ENCODE measurements at regions not wholly inside any gene's neighbourhood (a gene's known extent, or its start where the extent isn't known, plus 50 kb on each side); places are given as distances from the start of the nearest gene placed in this dataset.
"Not testable (repeated sequence)": the region's sequence is repeated elsewhere in the genome, so short reads cannot be mapped to it uniquely, and the experiment has no call there.

DNA sequence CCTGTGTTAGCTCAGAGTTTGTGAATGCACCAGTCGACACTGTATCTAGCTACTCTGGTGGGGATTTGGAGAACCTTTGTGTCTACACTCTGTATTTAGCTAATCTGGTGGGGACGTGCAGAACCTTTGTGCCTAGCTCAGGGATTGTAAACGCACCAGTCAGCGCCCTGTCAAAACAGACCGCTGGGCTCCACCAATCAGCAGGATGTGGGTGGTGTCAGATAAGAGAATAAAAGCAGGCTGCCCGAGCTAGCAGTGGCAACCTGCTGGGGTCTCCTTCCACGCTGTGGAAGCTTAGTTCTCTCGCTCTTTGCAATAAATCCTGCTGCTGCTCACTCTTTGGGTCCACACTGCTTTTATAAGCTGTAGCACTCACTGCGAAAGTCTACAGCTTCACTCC lies 324.2 kb downstream of the RAD51AP2 start:
- no peak for DNase-seq (ENCODE audit: low read depth)

GRCh38 chr2:17193433-17193890 lies 324.8 kb downstream of the RAD51AP2 start:
- not testable (repeated sequence) for DNase-seq (ENCODE audit: low read depth)

DNA sequence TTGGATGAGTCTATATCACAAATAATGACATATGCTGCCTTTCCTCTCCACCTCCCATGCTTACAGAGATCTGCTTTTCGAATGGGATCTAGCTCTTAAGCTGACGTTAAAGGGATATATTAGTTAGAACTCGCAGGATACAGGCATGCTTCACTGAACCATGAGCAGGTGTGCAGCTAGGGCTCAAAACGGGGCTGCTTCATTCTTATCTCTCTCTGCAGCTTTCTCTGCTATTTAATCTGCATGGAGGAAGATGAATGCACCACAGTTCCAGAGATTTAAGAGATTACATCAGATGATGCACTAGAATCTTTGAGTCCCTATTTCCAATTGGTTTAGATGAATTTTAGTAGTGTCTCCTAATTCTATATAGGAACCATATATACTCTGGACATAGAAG lies 327.0 kb downstream of the RAD51AP2 start:
- no peak for DNase-seq (ENCODE audit: low read depth)

DNA sequence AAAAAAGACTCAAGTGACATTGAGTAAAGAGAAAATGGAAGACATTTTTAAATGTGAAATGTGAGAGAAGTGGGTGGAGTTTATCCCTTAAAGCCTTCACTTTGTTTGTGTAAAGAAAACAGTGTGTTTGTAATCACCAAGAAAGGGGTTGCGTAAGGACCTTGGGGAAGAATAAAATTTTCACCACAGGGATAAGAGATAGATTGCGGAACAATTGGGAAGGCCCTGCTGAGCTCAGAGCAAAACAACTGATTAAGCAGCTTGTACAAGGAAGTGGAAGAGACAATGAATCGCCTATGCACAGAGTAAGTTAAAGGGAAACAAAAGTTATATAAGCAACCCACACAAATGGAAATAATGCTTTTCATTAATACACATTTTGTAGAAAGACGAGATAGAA lies 327.7 kb downstream of the RAD51AP2 start:
- DNase-seq (ENCODE audit: low read depth) = no peak

DNA sequence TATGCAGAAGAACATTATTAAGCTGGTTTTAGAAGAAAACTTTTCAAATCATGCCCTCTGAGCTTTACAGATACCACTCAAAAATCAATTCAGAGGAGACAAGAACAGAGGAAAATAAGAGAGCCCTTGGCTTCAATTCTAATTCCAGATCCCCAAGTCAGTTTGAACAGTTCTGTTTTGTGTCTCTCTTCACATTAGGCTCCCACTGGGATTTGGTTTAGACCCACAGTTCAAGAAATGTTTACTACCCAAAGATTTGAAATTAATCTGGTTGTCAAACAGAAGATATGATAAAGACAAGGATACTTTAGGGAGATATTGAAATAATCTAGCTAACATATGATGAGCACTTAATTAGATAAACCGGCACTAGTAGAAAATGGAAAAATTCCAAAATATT lies 329.5 kb downstream of the RAD51AP2 start:
- DNase-seq (ENCODE audit: low read depth) = no peak

- no peak for DNase-seq (ENCODE audit: low read depth)
Observed at GRCh38 chr2:17184512-17184911, 333.7 kb downstream of the RAD51AP2 start.

- no peak for DNase-seq (ENCODE audit: low read depth)
Observed at GRCh38 chr2:17182399-17182798, 335.8 kb downstream of the RAD51AP2 start.

GRCh38 chr2:17181051-17181752 lies 337.0 kb downstream of the RAD51AP2 start:
- DNase-seq (ENCODE audit: low read depth) = no peak

DNA sequence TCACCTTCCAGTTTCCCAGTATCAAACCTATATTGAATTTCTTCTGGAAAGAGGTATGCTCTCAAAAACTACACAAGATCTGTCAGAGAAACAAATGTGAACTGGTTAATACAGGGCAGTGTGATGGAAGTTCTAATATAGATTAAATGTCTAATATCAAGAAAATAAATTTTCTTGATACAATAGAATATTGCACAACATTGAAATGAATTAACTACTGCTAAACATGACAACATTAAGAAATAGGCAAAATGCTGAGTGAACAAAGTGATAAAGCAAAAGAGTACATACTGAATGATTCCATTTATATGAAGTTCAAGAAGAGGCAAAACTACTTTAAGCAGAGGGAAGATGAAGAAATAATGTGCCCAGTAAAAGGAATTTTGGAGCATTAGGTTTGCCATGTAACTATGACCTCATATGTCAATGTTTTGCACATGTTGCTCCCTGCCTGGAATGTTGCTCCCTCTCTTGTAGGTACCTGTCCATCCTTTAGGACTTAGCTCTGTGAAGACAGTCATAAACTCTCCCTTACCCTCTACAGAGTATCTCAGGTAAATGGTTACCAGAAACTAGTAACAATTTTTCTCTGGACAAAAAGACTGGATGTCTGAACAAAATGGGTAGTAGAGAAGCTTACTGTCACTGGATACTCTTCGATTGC lies 339.0 kb downstream of the RAD51AP2 start:
- no peak for DNase-seq (ENCODE audit: low read depth)

GRCh38 chr2:17177088-17177487 lies 341.2 kb downstream of the RAD51AP2 start:
- DNase-seq (ENCODE audit: low read depth) = no peak

DNA sequence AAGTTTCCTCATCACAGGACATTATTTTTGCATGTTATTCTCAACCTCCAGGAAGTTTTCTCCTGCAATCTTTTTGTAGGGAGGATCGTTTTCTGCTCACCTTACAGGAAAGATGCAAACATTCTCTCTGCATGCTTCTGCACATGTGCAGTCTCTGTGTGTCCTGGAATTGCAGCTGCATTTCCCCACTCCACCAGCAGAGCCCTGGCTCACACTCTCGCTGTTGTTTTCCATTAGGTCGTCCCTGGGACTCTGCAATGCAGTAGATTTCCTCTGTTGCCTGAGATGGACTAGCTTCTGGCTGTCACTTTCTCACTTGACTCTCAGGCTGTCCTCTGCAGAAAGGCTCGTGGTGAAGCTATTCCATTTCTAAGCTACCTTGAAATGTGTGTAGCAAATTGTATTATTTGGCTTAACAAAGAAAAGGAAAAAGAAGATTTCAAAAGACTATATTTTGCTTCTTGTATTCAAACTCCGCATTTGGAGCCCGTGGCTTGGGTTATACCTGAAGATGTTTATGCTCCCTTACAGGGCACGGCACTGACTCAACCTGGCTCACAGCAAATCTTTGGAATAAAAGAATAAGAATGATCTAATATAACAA lies 346.7 kb downstream of the RAD51AP2 start:
- no peak for DNase-seq (ENCODE audit: low read depth)

- peak; percentile 26 for DNase-seq (ENCODE audit: low read depth)
Observed at GRCh38 chr2:17166506-17166905, 351.7 kb downstream of the RAD51AP2 start.

- no peak for DNase-seq (ENCODE audit: low read depth)
Observed at GRCh38 chr2:17164550-17164949, 353.7 kb downstream of the RAD51AP2 start.

- no peak for DNase-seq (ENCODE audit: low read depth)
Observed at GRCh38 chr2:17163638-17164037, 354.6 kb downstream of the RAD51AP2 start.

GRCh38 chr2:17162713-17163112 lies 355.5 kb downstream of the RAD51AP2 start:
- no peak for DNase-seq (ENCODE audit: low read depth)

GRCh38 chr2:17160594-17160993 lies 357.6 kb downstream of the RAD51AP2 start:
- no peak for DNase-seq (ENCODE audit: low read depth)

GRCh38 chr2:17156086-17156485 lies 362.2 kb downstream of the RAD51AP2 start:
- no peak for DNase-seq (ENCODE audit: low read depth)

DNA sequence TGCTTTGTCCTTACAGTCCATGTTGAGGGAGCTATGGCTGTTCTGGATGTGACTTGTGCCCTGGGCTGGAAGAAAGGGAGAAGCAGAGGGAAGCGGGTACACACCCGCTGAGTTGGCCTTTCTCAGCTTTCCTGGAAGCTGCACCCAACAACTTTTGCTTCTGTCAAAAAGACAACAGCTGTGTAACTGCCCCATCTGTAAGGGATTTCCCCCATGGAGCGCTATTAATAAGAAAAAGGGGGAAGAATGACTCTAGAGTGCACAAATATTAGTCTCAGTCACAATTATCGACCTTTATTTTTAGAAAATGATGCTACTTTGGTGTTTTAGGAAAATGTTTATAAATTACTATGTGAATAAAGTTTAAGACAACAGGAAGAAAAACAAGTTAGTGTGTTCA lies 368.3 kb downstream of the RAD51AP2 start:
- no peak for DNase-seq (ENCODE audit: low read depth)

- DNase-seq (ENCODE audit: low read depth) = peak; percentile 18
Observed at GRCh38 chr2:17148407-17149145, 369.7 kb downstream of the RAD51AP2 start.

DNA sequence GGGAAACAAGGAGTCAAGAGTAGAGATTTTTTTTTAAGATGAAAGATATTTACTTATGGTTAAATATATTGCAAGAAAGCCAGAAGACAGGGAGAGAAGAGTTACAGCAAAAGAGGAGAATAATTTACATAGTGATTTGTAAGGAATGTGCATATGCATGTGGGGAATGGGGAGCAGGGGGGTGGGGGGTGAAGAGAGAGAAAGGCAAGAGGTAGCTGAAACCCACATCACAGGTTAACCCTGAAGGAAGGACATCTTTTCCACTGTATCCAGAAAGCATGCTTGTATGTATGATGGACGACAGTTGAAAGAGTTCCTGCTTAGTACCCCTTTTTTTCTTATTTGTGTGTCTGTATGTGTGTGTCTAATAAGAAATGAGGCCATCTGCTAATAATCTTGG lies 371.9 kb downstream of the RAD51AP2 start:
- DNase-seq (ENCODE audit: low read depth) = no peak

DNA sequence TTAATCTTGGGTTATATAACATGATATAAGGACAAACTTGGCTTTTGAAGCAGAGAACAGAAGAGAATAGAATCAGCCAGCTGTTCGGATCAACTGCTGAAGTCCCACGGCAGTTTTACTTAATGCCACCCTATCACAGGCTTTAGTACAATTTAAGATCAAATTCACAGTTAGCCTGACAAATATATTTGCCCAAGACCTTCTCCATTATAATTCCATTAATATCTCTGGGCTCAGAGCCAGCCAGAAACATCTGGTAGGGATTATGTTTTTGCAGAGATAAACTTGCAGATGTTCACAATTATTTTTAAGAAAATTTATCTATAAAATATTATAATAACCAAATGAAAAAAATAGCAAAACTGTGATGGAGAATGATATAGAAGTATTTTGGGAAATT lies 381.4 kb downstream of the RAD51AP2 start:
- DNase-seq (ENCODE audit: low read depth) = no peak

DNA sequence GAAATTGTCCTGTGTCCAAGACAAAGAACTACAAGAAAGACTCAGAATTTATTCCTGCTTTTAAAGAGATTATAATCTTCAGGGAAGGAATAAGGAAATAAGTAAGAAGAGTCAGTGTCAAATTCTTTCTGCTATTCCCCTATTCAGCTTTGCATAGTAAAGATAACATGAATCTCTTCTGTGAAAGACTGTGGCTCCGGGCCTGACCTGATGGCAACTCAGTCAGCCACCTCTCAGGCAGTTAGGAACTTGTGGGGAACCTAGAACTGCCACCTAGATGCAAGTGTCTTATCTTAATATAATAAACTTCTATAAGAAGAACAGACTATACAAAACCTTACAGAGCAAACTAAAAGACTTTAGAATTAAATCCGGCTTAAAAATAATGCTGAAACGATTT lies 382.0 kb downstream of the RAD51AP2 start:
- DNase-seq (ENCODE audit: low read depth) = no peak

All from RPMI7951 (cell line).